HuH-7 (cell line): ENCODE measurements at regions not wholly inside any gene's neighbourhood (a gene's known extent, or its start where the extent isn't known, plus 50 kb on each side); places are given as distances from the start of the nearest gene placed in this dataset.
A peak's percentile ranks its signal among the peaks of the same experiment; 100 is the strongest.

ENCODE experiments used
- DNase-seq: peaks from one replicate; pipeline ENCODE4 v3.0.0; 2011; ENCODE audit warnings: low spot score

DNA sequence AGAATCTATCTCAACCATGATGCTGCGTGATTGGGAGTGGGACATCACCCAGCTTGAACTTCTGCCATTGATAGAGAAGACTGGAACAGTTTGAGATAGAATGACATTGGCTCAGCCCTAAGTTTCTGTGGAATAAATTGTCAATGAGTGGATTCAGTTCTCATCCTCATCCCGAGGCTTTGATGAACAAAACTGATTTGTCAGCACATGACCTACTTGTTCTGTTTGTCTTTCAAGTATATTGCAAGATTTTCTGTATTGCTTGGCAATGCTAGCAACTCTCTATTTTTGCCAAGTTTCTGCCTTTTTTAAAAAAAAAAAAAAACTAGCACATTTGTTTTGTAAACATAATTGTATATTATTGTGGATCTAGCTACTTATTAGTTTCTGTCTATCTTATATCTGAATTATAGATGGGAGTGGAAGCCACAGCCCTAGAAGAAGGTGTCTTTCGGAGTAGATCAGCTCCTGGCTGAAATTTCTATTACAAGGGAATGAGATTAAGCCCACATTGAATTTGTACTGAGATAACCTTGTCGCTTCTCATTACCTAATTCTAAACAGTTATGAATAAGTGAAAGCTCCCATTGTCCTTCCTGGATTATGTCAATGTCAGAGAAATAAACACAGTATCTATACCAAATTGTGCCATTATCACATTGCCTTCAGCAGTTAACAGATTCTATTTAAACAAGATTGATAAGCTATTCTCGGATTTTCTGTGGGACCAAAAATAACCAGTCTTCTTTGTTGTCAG lies 166.1 kb downstream of the TNFSF13B start:
- DNase-seq: no peak

DNA sequence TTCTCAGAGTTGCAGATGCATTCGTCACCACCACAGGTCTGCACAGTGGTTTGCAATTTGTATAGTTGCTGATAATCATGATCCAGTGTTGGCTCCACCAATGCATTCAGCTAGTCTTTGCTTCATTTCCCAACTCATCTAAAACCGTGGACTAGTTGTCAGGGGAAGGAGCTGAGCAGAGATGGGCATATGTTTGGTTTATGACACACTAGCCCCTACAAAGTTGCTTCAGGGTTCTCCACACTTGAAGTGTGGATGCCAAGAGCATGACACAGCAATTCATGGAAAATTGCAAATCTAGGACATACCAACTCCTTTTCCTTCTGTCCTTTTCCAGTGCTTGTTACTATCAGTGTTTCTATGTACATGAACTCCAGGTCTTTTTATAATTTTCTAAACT lies 168.0 kb downstream of the TNFSF13B start:
- no peak for DNase-seq

GRCh38 chr13:108439556-108439955 lies 170.0 kb downstream of the TNFSF13B start:
- DNase-seq: no peak

- DNase-seq: no peak
Observed at GRCh38 chr13:108444448-108444847, 174.9 kb downstream of the TNFSF13B start.

GRCh38 chr13:108448891-108449290 lies 179.4 kb downstream of the TNFSF13B start:
- no peak for DNase-seq

DNA sequence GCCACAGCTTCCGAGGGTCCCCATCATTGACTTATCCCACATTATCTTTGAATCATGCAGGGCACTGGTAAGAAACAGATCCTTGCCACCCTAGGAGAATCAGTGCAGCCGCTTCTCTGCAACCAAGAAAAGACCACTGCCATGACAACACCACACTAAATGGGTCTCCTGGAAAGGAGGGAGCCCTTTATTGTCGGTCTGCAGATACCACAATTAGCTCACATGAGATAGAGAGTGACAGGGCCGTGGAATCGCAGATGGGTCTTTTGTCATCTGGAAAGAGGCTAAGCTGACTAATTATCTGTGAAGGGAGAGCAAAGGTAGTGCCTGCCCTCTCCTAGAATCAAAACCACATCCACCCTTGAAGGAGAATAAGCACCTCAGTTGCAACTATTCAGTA lies 178.3 kb upstream of the MYO16 start:
- no peak for DNase-seq

DNA sequence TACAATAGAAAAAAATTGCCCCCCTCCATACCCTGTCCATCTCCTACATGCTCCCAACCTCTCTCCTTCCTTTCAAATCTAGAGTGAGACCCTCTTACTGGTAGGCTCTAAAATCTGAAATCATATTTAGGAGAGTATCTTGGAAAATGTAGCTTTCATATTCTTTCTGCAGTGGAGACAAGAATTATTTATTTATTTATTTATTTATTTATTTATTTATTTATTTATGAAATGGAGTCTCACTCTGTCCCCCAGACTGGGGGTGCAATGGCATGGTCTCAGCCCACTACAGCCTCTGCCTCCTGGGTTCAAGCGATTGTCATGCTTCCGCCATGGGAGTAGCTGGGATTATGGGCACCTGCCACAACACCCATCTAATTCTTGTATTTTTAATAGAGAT lies 174.1 kb upstream of the MYO16 start:
- DNase-seq: no peak

- DNase-seq: no peak
Observed at GRCh38 chr13:108460043-108460442, 169.4 kb upstream of the MYO16 start.

DNA sequence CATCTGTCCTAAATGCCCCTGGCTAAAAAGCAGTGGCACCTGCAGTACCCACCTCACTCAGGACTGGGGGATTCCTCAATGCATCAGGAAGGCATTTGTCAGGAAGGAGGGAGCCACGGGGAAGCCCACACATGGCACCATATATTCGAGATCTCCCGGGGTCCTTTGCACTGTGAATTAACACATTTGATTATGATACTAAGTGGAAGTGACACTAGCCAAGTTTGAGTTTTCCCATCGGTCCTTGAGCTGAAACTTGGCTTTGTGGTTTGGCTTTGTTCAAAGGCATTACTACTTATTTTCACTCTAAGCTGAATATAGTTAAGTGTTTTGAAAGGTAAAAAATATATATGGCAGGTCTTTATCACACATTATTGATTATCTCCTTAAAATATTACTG lies 168.7 kb upstream of the MYO16 start:
- DNase-seq: no peak

DNA sequence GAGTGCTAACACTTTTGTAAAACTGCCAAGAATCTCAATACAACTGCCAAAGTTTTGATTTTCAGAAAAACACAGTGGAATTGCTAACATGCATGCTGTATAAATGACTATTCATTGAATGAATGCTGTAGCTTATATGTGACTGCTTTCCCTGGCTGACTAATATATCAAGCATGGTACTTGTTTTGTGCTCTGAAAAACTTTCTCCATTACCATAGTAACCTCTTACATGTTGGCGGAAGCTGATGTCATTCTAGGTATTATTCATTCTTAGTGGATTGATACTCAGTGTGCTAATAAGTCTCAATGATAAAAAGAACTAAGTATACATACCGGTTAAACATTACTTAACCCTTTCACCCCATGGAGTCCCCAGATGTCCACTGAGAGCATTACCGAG lies 166.1 kb upstream of the MYO16 start:
- DNase-seq: no peak

DNA sequence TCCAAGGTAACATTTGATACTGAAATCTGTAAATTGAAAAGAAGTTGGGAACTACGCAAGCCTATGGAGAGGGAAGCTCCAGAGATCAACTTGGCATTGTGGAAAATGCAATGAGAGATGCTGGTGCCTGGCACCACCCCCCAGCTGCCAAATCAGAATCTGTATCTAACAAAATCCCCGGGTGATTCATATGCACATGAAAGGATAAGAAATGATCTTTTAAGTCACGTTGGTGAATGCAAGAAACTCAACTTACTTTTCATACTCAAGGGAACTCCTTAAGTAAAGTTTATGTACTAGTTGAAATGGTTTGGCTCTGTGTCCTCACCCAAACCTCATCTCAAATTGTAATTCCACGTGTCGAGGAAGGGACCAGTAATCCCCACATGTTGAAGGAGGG lies 158.5 kb upstream of the MYO16 start:
- DNase-seq: no peak

DNA sequence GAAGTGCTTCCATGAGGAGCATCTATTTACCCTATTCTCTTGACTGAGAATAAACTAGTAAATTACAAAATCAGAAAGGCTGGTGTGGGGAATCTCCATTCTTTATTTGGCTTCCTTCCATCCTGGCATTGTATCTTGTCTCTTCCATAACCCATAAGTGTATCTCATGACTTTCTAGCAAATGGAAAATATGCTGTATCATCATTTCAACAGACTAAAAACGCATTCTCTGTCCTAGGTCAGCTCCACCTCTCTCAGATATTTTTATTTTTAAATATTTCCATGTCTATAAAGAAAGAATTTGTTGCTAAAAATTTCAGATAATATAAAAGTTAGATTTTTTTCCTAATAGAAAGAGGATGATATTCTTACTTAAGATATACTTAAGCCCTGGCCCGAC lies 154.2 kb upstream of the MYO16 start:
- no peak for DNase-seq

GRCh38 chr13:108477376-108477775 lies 152.0 kb upstream of the MYO16 start:
- DNase-seq: no peak

DNA sequence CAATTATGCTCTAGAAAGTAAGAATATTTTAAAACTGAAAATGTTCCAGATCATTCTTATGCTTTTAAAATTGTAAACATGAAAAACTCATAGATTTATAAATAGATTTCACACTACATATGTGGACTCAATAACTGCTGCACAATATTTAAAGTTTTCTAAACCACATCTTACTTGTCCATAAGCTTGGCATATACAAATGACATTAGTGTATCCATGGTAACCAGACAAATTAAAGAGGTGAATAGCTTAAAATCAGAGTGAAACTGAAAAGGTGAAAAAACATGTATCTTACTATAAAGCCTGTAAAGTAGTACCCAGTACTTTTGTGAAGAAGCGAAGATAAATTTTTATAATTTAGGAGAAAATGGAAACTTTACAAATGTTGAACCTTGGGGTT lies 151.2 kb upstream of the MYO16 start:
- no peak for DNase-seq

DNA sequence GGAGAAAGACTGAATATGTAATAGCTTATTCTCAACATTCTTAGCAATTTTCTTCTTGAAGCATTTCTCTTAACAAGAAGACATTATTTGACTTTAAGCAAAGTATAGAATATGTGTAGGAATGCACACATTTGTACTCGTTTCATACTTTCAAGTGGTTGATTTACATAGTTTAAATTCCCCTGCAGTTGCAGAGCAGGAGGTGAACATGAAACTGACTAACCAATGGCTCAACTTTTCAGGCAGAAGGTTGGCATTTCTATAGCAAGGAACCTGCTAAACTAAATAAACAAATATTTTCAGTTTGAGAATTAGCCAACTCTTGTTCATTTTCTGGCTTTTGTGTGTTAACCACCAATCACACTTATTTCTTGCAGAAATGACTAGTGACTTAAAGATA lies 145.4 kb upstream of the MYO16 start:
- DNase-seq: no peak

DNA sequence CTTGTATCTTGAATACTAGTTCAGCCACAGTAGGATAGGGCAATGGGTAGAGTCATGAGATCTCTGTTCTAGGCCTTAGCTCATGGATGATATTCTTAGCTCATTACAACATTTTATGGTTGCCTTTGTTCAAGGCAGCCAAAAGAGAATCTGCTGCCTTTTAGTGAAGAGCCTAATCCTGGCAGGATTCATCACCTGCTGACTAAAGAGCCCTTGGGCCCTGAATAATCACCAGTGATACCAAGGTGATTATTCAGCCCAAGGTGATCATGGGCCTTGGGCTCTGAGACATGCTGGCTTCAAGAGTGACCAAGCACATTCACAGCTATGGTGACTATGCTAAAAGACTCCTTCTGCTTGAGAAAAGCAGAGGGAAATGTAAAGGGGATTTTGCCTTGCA lies 143.3 kb upstream of the MYO16 start:
- DNase-seq: no peak

- no peak for DNase-seq
Observed at GRCh38 chr13:108494991-108495645, 134.3 kb upstream of the MYO16 start.

DNA sequence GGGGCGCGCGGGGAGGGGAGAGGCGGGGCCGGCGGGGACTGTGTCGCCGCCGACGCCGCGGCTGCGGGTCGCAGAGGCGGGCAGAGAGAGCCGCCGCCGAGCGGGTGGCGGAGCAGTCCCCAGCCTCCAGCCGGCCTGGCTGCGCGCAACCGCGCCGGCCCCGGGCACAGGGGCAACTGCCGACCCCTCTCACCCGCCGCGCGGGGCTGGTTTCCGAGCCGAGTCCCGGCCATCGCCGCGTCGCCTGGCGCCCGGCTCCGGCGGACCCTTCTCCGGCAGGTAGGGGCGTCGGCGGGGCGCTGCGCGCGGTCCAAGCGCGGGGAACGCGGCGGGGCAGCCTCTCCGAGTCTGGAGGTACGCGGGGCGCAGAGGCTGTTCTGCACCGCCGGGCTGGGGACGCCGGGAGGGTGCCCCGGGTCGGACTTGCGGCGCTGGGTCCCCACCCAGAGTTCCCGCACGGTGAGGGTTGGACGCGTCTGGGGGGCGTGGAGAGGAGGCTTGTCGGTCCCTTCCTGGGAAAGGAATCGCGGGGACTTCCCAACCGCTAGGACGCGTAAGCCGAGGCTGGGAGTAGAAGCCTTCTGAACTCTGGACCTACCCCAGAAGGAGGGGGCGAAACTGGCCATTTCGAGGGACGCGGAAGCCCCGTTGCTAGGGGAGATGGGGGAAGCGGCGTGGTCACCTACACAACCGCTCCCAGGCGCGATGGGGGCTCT lies 133.6 kb upstream of the MYO16 start:
- DNase-seq: no peak

- DNase-seq: no peak
Observed at GRCh38 chr13:108496362-108497210, 132.8 kb upstream of the MYO16 start.

- DNase-seq: no peak
Observed at GRCh38 chr13:108500711-108501110, 128.7 kb upstream of the MYO16 start.

DNA sequence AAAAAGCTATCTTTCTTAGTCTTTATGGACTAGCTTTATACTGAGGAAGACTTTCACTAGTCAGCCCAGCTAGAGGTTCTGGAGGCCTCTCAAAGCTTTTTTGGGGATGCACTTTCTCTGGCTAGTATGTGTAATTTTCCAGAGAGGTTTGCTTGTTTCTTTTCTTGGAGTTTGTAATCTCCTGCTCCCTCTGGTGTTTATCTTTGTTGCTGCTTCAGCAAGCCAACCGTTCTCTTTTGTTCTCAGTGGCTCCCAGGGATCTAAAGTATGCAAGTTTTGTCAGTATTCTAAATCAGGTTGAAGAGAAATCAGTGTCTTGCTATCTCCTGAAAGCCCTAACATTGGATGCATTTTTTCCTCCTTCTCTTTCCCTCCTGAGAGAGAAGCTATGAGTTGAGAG lies 121.1 kb upstream of the MYO16 start:
- DNase-seq: peak; percentile 16

GRCh38 chr13:108525827-108526226 lies 103.6 kb upstream of the MYO16 start:
- no peak for DNase-seq
